ENCODE measurements at regions not wholly inside any gene's neighbourhood (a gene's known extent, or its start where the extent isn't known, plus 50 kb on each side); places are given as distances from the start of the nearest gene placed in this dataset.

- Histone ChIP-seq H3K9me3 (ENCODE audit: control insufficient read depth, insufficient read depth, low read length) (no peaks in the 10 kb centered on the region), H4K20me1 (ENCODE audit: control insufficient read depth, insufficient read depth, low read depth, low read length) (no peaks in the 10 kb centered on the region), H3K9me2 (replicated peaks; ENCODE audit: control insufficient read depth, low read length) (no peaks in the 10 kb centered on the region), H3K4me3 (ENCODE audit: low read length) (no peak overlapping the region), H3K27me3 (ENCODE audit: control insufficient read depth, low read length) (0 out of 2 replicates have a peak, but pooled peaks cover 3% of the 10 kb centered on the region), H3K4me2 (ENCODE audit: low read length) (no peak overlapping the region), H3K36me3 (ENCODE audit: control insufficient read depth, low read length) (no peaks in the 10 kb centered on the region), H3F3A (ENCODE audit: control insufficient read depth, insufficient read depth) (no peaks in the 10 kb centered on the region), H3K4me1 (ENCODE audit: control insufficient read depth, low read length) (no peaks in the 10 kb centered on the region), H3K27ac (ENCODE audit: low read depth, low read length) (no peak overlapping the region), H3K79me2 (ENCODE audit: control insufficient read depth, low read length) (no peaks in the 10 kb centered on the region)
- TF ChIP-seq, protein P1, sequence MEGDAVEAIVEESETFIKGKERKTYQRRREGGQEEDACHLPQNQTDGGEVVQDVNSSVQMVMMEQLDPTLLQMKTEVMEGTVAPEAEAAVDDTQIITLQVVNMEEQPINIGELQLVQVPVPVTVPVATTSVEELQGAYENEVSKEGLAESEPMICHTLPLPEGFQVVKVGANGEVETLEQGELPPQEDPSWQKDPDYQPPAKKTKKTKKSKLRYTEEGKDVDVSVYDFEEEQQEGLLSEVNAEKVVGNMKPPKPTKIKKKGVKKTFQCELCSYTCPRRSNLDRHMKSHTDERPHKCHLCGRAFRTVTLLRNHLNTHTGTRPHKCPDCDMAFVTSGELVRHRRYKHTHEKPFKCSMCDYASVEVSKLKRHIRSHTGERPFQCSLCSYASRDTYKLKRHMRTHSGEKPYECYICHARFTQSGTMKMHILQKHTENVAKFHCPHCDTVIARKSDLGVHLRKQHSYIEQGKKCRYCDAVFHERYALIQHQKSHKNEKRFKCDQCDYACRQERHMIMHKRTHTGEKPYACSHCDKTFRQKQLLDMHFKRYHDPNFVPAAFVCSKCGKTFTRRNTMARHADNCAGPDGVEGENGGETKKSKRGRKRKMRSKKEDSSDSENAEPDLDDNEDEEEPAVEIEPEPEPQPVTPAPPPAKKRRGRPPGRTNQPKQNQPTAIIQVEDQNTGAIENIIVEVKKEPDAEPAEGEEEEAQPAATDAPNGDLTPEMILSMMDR (IDR thresholded peaks at IDR 0.05; ENCODE audit: low read depth, low read length, poor library complexity, severe bottlenecking): no peak
- no peak for TF ChIP-seq EZH2phosphoT487 (IDR thresholded peaks at IDR 0.05; ENCODE audit: borderline replicate concordance, low read length)
These were observed 370.7 kb downstream of the FBXW7 start for GRCh38 chr4:152165146-152165545.

- Histone ChIP-seq H4K20me1 (ENCODE audit: control insufficient read depth, insufficient read depth, low read depth, low read length) (no peaks in the 10 kb centered on the region), H3F3A (ENCODE audit: control insufficient read depth, insufficient read depth) (no peaks in the 10 kb centered on the region), H3K79me2 (ENCODE audit: control insufficient read depth, low read length) (no peaks in the 10 kb centered on the region), H3K9me2 (replicated peaks; ENCODE audit: control insufficient read depth, low read length) (no peaks in the 10 kb centered on the region), H3K4me3 (ENCODE audit: low read length) (no peak overlapping the region), H3K27me3 (ENCODE audit: control insufficient read depth, low read length) (peaks cover 3% of the 10 kb centered on the region; the same call in 1 of the 2 replicates), H3K9me3 (ENCODE audit: control insufficient read depth, insufficient read depth, low read length) (no peaks in the 10 kb centered on the region), H3K27ac (ENCODE audit: low read depth, low read length) (no peak overlapping the region), H3K4me1 (ENCODE audit: control insufficient read depth, low read length) (no peaks in the 10 kb centered on the region), H3K4me2 (ENCODE audit: low read length) (no peak overlapping the region), H3K36me3 (ENCODE audit: control insufficient read depth, low read length) (no peaks in the 10 kb centered on the region)
- no peak for TF ChIP-seq EZH2phosphoT487 (IDR thresholded peaks at IDR 0.05; ENCODE audit: borderline replicate concordance, low read length)
- TF ChIP-seq, protein P1 (IDR thresholded peaks at IDR 0.05; ENCODE audit: low read depth, low read length, poor library complexity, severe bottlenecking): no peak
These were observed 371.3 kb downstream of the FBXW7 start for GRCh38 chr4:152164561-152164960.

GRCh38 chr4:152162331-152162697 is 373.6 kb downstream of the FBXW7 start:
- H3K4me2 ChIP-seq (ENCODE audit: low read length): no peak overlapping the region

More at GRCh38 chr4:152162331-152162697, 373.6 kb downstream of the FBXW7 start:
- Histone ChIP-seq H3K36me3 (ENCODE audit: control insufficient read depth, low read length) (no peaks in the 10 kb centered on the region), H3K27me3 (ENCODE audit: control insufficient read depth, low read length) (peaks cover 3% of the 10 kb centered on the region), H3K9me3 (ENCODE audit: control insufficient read depth, insufficient read depth, low read length) (no peaks in the 10 kb centered on the region), H3K79me2 (ENCODE audit: control insufficient read depth, low read length) (no peaks in the 10 kb centered on the region), H3K9me2 (replicated peaks; ENCODE audit: control insufficient read depth, low read length) (no peaks in the 10 kb centered on the region), H3K4me1 (ENCODE audit: control insufficient read depth, low read length) (no peaks in the 10 kb centered on the region), H3K4me3 (ENCODE audit: low read length) (no peak overlapping the region), H3K27ac (ENCODE audit: low read depth, low read length) (no peak overlapping the region), H4K20me1 (ENCODE audit: control insufficient read depth, insufficient read depth, low read depth, low read length) (no peaks in the 10 kb centered on the region), H3F3A (ENCODE audit: control insufficient read depth, insufficient read depth) (no peaks in the 10 kb centered on the region)
- TF ChIP-seq, protein P1 (IDR thresholded peaks at IDR 0.05; ENCODE audit: low read depth, low read length, poor library complexity, severe bottlenecking): no peak
- no peak for TF ChIP-seq EZH2phosphoT487 (IDR thresholded peaks at IDR 0.05; ENCODE audit: borderline replicate concordance, low read length)

Data from DOHH2 (cell line).